ENCODE measurements at regions not wholly inside any gene's neighbourhood (a gene's known extent, or its start where the extent isn't known, plus 50 kb on each side); places are given as distances from the start of the nearest gene placed in this dataset.

DNA sequence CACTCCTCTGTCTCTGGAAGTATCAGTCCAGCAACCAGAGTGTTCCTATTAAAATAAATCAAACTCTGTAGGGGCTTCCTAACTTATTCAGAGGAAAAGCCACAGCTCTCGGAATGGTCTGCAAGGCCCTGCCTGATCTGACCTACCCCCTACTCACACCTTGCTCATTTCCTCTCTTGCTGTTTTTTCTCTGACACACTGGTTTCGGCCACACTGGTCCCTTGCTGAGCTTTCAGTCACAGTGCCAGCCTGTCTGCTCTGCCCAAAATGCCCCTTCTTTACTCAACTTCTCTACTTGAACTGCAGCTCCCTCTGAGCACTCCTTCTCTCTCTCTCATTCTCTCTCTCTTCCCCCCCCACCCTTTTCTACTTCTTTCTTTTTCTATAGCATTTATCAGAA, 430.2 kb downstream of the UTRN start:
- TF ChIP-seq POLR2AphosphoS5 (IDR thresholded peaks at IDR 0.05) = no peak
- no peak for TF ChIP-seq CTCF (IDR thresholded peaks at IDR 0.05)
- no peak for TF ChIP-seq POLR2A (IDR thresholded peaks at IDR 0.05)
- TF ChIP-seq EP300 (IDR thresholded peaks at IDR 0.05) = no peak

All from gastroesophageal sphincter (tissue), 3 donors.